HL-60 (cell line): ENCODE measurements at regions not wholly inside any gene's neighbourhood (a gene's known extent, or its start where the extent isn't known, plus 50 kb on each side); places are given as distances from the start of the nearest gene placed in this dataset.

ENCODE experiments used
- DNase-seq, 2 experiments: peaks; one replicate each; pipeline ENCODE4 v3.0.0-alpha.2; 2010 to 2020; ENCODE audit warnings: low read depth in 1 of 2, low spot score in 1 of 2
- H3K27ac ChIP-seq: fragments of 250-450 bp; sonication (Bioruptor Pico); replicated peaks from 2 replicates; pipeline ENCODE4 v1.5.1; 2020; ENCODE audit warnings: mild to moderate bottlenecking, moderate library complexity
- H3K27me3 ChIP-seq: fragments of 250-450 bp; sonication (Bioruptor Pico); 2 replicates; pipeline ENCODE4 v1.5.1; 2021; ENCODE audit warnings: mild to moderate bottlenecking, moderate library complexity; ENCODE audit not compliant: insufficient read depth, poor library complexity, severe bottlenecking
- H3K4me3 ChIP-seq: replicated peaks from 2 replicates; pipeline ENCODE4 v1.5.1; 2011; ENCODE audit warnings: mild to moderate bottlenecking, control low read depth, low read length; ENCODE audit not compliant: insufficient read depth
- GABPA ChIP-seq: IDR thresholded peaks from 2 replicates; pipeline ENCODE4 v1.6.1; 2012; ENCODE audit warnings: low read depth
- POLR2AphosphoS5 ChIP-seq: IDR thresholded peaks from 2 replicates; pipeline ENCODE4 v1.6.1; 2012; ENCODE audit warnings: low read depth
- SPI1 ChIP-seq: IDR thresholded peaks from 2 replicates; pipeline ENCODE4 v1.6.1; 2012; ENCODE audit warnings: low read depth, mild to moderate bottlenecking, borderline replicate concordance
- TF ChIP-seq, protein P1 (sequence below): IDR thresholded peaks from 2 replicates; pipeline ENCODE4 v1.6.1; 2012; ENCODE audit warnings: low read depth; ENCODE audit not compliant: insufficient replicate concordance
- TF ChIP-seq, protein P2 (sequence below): IDR thresholded peaks from one replicate; pipeline ENCODE4 v1.5.1; 2011; ENCODE audit warnings: low read length, control low read depth, inconsistent platforms; ENCODE audit not compliant: insufficient read depth

DNA sequence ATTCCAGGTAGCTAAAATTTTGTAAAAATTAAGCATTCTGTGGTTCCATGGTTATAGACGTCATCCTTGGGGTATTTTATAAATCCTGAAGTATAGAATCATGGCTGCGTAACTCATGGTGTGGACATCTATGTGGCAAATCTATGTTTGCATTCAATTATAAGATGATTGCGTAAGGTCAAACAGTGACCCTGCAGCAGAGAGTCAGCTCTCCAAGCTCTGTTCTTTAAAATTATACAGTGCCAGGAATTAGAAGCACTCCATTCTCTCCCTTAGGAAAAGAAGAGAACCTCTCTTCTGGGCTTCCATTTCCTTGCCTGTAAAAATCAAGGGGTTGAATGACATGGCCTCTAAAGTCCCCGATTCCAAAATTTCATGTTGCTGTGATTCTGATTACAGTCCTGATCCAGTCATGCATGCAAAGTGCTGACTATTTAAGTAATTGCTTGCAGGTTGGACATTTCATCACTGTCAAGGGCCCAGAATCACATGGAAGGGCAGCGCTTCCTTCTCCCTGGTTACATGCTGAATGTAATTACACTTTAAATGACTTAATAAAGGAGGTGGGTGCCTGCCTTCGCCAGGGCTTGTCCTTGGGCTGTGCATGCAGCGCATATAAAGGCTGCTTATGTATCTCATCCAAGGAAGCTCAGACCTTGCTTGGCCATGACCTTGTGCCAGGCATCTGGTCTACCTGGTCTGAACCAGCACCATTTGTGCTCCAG lies 550.7 kb downstream of the TYW1 start:
- Histone ChIP-seq H3K27me3 (no peaks in the 10 kb centered on the region), H3K27ac (no peak overlapping the region), H3K4me3 (no peak overlapping the region)
- no peak for TF ChIP-seq GABPA
- no peak for TF ChIP-seq SPI1
- TF ChIP-seq POLR2AphosphoS5 = no peak
- TF ChIP-seq, protein P1, sequence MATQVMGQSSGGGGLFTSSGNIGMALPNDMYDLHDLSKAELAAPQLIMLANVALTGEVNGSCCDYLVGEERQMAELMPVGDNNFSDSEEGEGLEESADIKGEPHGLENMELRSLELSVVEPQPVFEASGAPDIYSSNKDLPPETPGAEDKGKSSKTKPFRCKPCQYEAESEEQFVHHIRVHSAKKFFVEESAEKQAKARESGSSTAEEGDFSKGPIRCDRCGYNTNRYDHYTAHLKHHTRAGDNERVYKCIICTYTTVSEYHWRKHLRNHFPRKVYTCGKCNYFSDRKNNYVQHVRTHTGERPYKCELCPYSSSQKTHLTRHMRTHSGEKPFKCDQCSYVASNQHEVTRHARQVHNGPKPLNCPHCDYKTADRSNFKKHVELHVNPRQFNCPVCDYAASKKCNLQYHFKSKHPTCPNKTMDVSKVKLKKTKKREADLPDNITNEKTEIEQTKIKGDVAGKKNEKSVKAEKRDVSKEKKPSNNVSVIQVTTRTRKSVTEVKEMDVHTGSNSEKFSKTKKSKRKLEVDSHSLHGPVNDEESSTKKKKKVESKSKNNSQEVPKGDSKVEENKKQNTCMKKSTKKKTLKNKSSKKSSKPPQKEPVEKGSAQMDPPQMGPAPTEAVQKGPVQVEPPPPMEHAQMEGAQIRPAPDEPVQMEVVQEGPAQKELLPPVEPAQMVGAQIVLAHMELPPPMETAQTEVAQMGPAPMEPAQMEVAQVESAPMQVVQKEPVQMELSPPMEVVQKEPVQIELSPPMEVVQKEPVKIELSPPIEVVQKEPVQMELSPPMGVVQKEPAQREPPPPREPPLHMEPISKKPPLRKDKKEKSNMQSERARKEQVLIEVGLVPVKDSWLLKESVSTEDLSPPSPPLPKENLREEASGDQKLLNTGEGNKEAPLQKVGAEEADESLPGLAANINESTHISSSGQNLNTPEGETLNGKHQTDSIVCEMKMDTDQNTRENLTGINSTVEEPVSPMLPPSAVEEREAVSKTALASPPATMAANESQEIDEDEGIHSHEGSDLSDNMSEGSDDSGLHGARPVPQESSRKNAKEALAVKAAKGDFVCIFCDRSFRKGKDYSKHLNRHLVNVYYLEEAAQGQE = no peak
- TF ChIP-seq, protein P2, sequence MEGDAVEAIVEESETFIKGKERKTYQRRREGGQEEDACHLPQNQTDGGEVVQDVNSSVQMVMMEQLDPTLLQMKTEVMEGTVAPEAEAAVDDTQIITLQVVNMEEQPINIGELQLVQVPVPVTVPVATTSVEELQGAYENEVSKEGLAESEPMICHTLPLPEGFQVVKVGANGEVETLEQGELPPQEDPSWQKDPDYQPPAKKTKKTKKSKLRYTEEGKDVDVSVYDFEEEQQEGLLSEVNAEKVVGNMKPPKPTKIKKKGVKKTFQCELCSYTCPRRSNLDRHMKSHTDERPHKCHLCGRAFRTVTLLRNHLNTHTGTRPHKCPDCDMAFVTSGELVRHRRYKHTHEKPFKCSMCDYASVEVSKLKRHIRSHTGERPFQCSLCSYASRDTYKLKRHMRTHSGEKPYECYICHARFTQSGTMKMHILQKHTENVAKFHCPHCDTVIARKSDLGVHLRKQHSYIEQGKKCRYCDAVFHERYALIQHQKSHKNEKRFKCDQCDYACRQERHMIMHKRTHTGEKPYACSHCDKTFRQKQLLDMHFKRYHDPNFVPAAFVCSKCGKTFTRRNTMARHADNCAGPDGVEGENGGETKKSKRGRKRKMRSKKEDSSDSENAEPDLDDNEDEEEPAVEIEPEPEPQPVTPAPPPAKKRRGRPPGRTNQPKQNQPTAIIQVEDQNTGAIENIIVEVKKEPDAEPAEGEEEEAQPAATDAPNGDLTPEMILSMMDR = no peak
- DNase-seq = no peak

DNA sequence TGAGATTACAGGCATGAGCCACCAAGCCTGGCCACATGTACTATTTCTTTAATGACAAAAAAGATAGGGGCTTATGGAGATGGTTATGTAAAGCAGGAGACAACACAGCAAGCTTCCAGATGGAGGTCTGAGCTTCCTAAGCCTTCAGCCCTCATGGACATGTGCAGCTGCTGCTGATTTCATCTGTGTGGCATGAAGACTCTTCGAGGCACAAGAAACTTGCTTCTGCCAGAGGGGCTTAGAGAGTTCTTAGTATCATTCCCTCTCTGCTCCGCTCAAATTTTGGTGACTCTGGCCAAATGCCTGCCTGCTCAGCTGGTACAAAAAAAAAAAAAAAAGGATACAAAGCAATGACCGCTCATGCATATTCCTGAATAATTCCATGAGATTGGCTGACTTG lies 552.5 kb downstream of the TYW1 start:
- TF ChIP-seq SPI1 = no peak
- no peak for TF ChIP-seq GABPA
- TF ChIP-seq, protein P1 = no peak
- Histone ChIP-seq H3K4me3 (no peak overlapping the region), H3K27me3 (no peaks in the 10 kb centered on the region), H3K27ac (no peak overlapping the region)
- DNase-seq = no peak

DNA sequence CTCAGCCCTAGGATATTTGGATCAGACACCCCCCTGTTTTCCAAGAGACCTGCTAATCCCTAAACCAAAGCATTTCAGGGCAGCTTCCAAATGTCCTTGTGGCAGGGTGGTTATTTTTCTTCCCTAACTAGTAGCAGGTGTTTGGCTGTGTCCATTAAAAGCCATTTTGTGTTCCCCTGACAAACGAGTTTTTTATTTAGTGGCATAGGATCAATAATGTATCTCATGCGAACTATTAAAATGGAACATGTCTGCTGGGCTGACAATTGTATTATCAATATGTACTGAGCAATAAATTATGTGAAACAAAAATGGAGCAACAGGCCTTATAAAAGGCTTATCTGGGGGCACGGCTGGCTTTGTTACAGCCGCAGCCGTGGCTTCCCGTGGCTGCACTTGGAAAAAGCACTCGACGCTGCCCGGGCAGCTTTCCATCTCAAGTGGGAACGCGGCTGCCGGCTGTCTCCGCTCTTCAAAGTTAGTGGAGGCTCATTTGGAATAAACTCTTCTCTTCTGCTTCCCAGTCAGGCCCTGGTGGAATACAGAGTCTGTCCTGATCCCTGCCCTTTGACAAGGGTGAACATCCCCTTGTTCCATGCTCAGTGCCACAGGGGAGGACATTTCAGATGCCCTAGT lies 554.3 kb downstream of the TYW1 start:
- Histone ChIP-seq H3K27me3 (no peaks in the 10 kb centered on the region), H3K4me3 (no peak overlapping the region), H3K27ac (no peak overlapping the region)
- DNase-seq = no peak
- no peak for TF ChIP-seq GABPA
- TF ChIP-seq POLR2AphosphoS5 = no peak
- TF ChIP-seq, protein P1 = no peak
- TF ChIP-seq, protein P2 = no peak
- TF ChIP-seq SPI1 = no peak
